ENCODE measurements at regions not wholly inside any gene's neighbourhood (a gene's known extent, or its start where the extent isn't known, plus 50 kb on each side); places are given as distances from the start of the nearest gene placed in this dataset.

- H3K4me3 ChIP-seq (ENCODE audit: low read depth, low read length): no peak overlapping the region
- H2AFZ ChIP-seq (ENCODE audit: low read length, unreplicated experiment): no peak overlapping the region
- no peaks in the 10 kb centered on the region for H3K79me2 ChIP-seq (ENCODE audit: control insufficient read depth, insufficient read depth, low read length, unreplicated experiment)
- H3K27me3 ChIP-seq (ENCODE audit: insufficient read depth, low read length): no peaks in the 10 kb centered on the region
- H3K27ac ChIP-seq (ENCODE audit: low read depth, low read length): peak overlapping the region; percentile 35; the same call in 1 of the 2 replicates
- peaks cover 14% of the 10 kb centered on the region for H3K36me3 ChIP-seq (ENCODE audit: insufficient read depth, low read length)
- peaks cover 47% of the 10 kb centered on the region for H3K4me1 ChIP-seq (ENCODE audit: control insufficient read depth, insufficient read depth, low read length, unreplicated experiment)
Observed at GRCh38 chr14:100982353-100982752, 78.8 kb upstream of the RTL1 start.

GRCh38 chr14:100982762-100983161 is 79.2 kb upstream of the RTL1 start:
- H3K27me3 ChIP-seq (ENCODE audit: insufficient read depth, low read length): no peaks in the 10 kb centered on the region
- H3K36me3 ChIP-seq (ENCODE audit: insufficient read depth, low read length): peaks cover 13% of the 10 kb centered on the region
- no peak overlapping the region for H2AFZ ChIP-seq (ENCODE audit: low read length, unreplicated experiment)
- no peak overlapping the region for H3K4me3 ChIP-seq (ENCODE audit: low read depth, low read length)
- H3K27ac ChIP-seq (ENCODE audit: low read depth, low read length): peak overlapping the region; percentile 35; the same call in 1 of the 2 replicates
- H3K79me2 ChIP-seq (ENCODE audit: control insufficient read depth, insufficient read depth, low read length, unreplicated experiment): no peaks in the 10 kb centered on the region
- peaks cover 47% of the 10 kb centered on the region for H3K4me1 ChIP-seq (ENCODE audit: control insufficient read depth, insufficient read depth, low read length, unreplicated experiment)

- H3K4me3 ChIP-seq (ENCODE audit: low read depth, low read length): no peak overlapping the region
- H3K27ac ChIP-seq (ENCODE audit: low read depth, low read length): no peak overlapping the region
- H3K79me2 ChIP-seq (ENCODE audit: control insufficient read depth, insufficient read depth, low read length, unreplicated experiment): no peaks in the 10 kb centered on the region
- H3K27me3 ChIP-seq (ENCODE audit: insufficient read depth, low read length): no peaks in the 10 kb centered on the region
- peaks cover 53% of the 10 kb centered on the region for H3K4me1 ChIP-seq (ENCODE audit: control insufficient read depth, insufficient read depth, low read length, unreplicated experiment)
- peaks cover 16% of the 10 kb centered on the region for H3K36me3 ChIP-seq (ENCODE audit: insufficient read depth, low read length)
- H2AFZ ChIP-seq (ENCODE audit: low read length, unreplicated experiment): no peak overlapping the region
Observed at GRCh38 chr14:100983710-100984109, 80.2 kb upstream of the RTL1 start.

- Histone ChIP-seq H3K4me3 (ENCODE audit: low read depth, low read length) (no peak overlapping the region), H3K79me2 (ENCODE audit: control insufficient read depth, insufficient read depth, low read length, unreplicated experiment) (no peaks in the 10 kb centered on the region), H2AFZ (ENCODE audit: low read length, unreplicated experiment) (no peak overlapping the region), H3K27ac (ENCODE audit: low read depth, low read length) (peak overlapping the region; percentile 9), H3K36me3 (ENCODE audit: insufficient read depth, low read length) (peaks cover 26% of the 10 kb centered on the region), H3K4me1 (ENCODE audit: control insufficient read depth, insufficient read depth, low read length, unreplicated experiment) (peaks cover 29% of the 10 kb centered on the region), H3K27me3 (ENCODE audit: insufficient read depth, low read length) (no peaks in the 10 kb centered on the region)
Observed at GRCh38 chr14:100988011-100988410, 84.5 kb upstream of the RTL1 start.

GRCh38 chr14:100988411-100988900 is 84.9 kb upstream of the RTL1 start:
- H3K36me3 ChIP-seq (ENCODE audit: insufficient read depth, low read length): peaks cover 23% of the 10 kb centered on the region
- H3K4me3 ChIP-seq (ENCODE audit: low read depth, low read length): no peak overlapping the region
- H3K4me1 ChIP-seq (ENCODE audit: control insufficient read depth, insufficient read depth, low read length, unreplicated experiment): peaks cover 30% of the 10 kb centered on the region
- H3K27me3 ChIP-seq (ENCODE audit: insufficient read depth, low read length): no peaks in the 10 kb centered on the region
- peak overlapping the region; percentile 9 for H3K27ac ChIP-seq (ENCODE audit: low read depth, low read length)
- no peak overlapping the region for H2AFZ ChIP-seq (ENCODE audit: low read length, unreplicated experiment)
- no peaks in the 10 kb centered on the region for H3K79me2 ChIP-seq (ENCODE audit: control insufficient read depth, insufficient read depth, low read length, unreplicated experiment)

GRCh38 chr14:100988956-100989355 is 85.4 kb upstream of the RTL1 start:
- Histone ChIP-seq H2AFZ (ENCODE audit: low read length, unreplicated experiment) (no peak overlapping the region), H3K36me3 (ENCODE audit: insufficient read depth, low read length) (peaks cover 20% of the 10 kb centered on the region), H3K4me1 (ENCODE audit: control insufficient read depth, insufficient read depth, low read length, unreplicated experiment) (peaks cover 32% of the 10 kb centered on the region), H3K4me3 (ENCODE audit: low read depth, low read length) (no peak overlapping the region), H3K79me2 (ENCODE audit: control insufficient read depth, insufficient read depth, low read length, unreplicated experiment) (no peaks in the 10 kb centered on the region), H3K27ac (ENCODE audit: low read depth, low read length) (peak overlapping the region; percentile 9; the same call in 1 of the 2 replicates), H3K27me3 (ENCODE audit: insufficient read depth, low read length) (no peaks in the 10 kb centered on the region)

GRCh38 chr14:100989924-100990323 is 86.4 kb upstream of the RTL1 start:
- Histone ChIP-seq H3K4me1 (ENCODE audit: control insufficient read depth, insufficient read depth, low read length, unreplicated experiment) (peaks cover 39% of the 10 kb centered on the region), H3K79me2 (ENCODE audit: control insufficient read depth, insufficient read depth, low read length, unreplicated experiment) (no peaks in the 10 kb centered on the region), H3K27ac (ENCODE audit: low read depth, low read length) (peak overlapping the region; percentile 10), H2AFZ (ENCODE audit: low read length, unreplicated experiment) (no peak overlapping the region), H3K36me3 (ENCODE audit: insufficient read depth, low read length) (peaks cover 24% of the 10 kb centered on the region), H3K27me3 (ENCODE audit: insufficient read depth, low read length) (no peaks in the 10 kb centered on the region), H3K4me3 (ENCODE audit: low read depth, low read length) (no peak overlapping the region)

GRCh38 chr14:100994082-100994481 is 90.6 kb upstream of the RTL1 start:
- no peak overlapping the region for H2AFZ ChIP-seq (ENCODE audit: low read length, unreplicated experiment)
- peaks cover 27% of the 10 kb centered on the region for H3K36me3 ChIP-seq (ENCODE audit: insufficient read depth, low read length)
- peaks cover 22% of the 10 kb centered on the region for H3K4me1 ChIP-seq (ENCODE audit: control insufficient read depth, insufficient read depth, low read length, unreplicated experiment)
- no peaks in the 10 kb centered on the region for H3K79me2 ChIP-seq (ENCODE audit: control insufficient read depth, insufficient read depth, low read length, unreplicated experiment)
- H3K27me3 ChIP-seq (ENCODE audit: insufficient read depth, low read length): no peaks in the 10 kb centered on the region
- peak overlapping the region; percentile 36 for H3K27ac ChIP-seq (ENCODE audit: low read depth, low read length)
- H3K4me3 ChIP-seq (ENCODE audit: low read depth, low read length): no peak overlapping the region

GRCh38 chr14:100994756-100995330 is 91.3 kb upstream of the RTL1 start:
- Histone ChIP-seq H2AFZ (ENCODE audit: low read length, unreplicated experiment) (no peak overlapping the region), H3K27me3 (ENCODE audit: insufficient read depth, low read length) (no peaks in the 10 kb centered on the region), H3K36me3 (ENCODE audit: insufficient read depth, low read length) (peaks cover 25% of the 10 kb centered on the region), H3K4me1 (ENCODE audit: control insufficient read depth, insufficient read depth, low read length, unreplicated experiment) (peaks cover 15% of the 10 kb centered on the region), H3K79me2 (ENCODE audit: control insufficient read depth, insufficient read depth, low read length, unreplicated experiment) (no peaks in the 10 kb centered on the region), H3K27ac (ENCODE audit: low read depth, low read length) (peak overlapping the region; percentile 36), H3K4me3 (ENCODE audit: low read depth, low read length) (no peak overlapping the region)

GRCh38 chr14:101000711-101001250 is 97.3 kb upstream of the RTL1 start:
- H2AFZ ChIP-seq (ENCODE audit: low read length, unreplicated experiment): no peak overlapping the region
- peak overlapping the region; percentile 61 for H3K27ac ChIP-seq (ENCODE audit: low read depth, low read length)
- no peak overlapping the region for H3K4me3 ChIP-seq (ENCODE audit: low read depth, low read length)
- peaks cover 25% of the 10 kb centered on the region for H3K4me1 ChIP-seq (ENCODE audit: control insufficient read depth, insufficient read depth, low read length, unreplicated experiment)
- H3K36me3 ChIP-seq (ENCODE audit: insufficient read depth, low read length): peaks cover 20% of the 10 kb centered on the region
- H3K27me3 ChIP-seq (ENCODE audit: insufficient read depth, low read length): no peaks in the 10 kb centered on the region
- no peaks in the 10 kb centered on the region for H3K79me2 ChIP-seq (ENCODE audit: control insufficient read depth, insufficient read depth, low read length, unreplicated experiment)
